ENCODE measurements at regions not wholly inside any gene's neighbourhood (a gene's known extent, or its start where the extent isn't known, plus 50 kb on each side); places are given as distances from the start of the nearest gene placed in this dataset.

- Histone ChIP-seq H3K4me2 (ENCODE audit: control insufficient read depth, extremely low read depth, insufficient read depth, low read depth, low read length) (no peak overlapping the region), H3K9me3 (ENCODE audit: control insufficient read depth, low read depth, low read length) (no peaks in the 10 kb centered on the region), H3K9me1 (ENCODE audit: control insufficient read depth, extremely low read depth, insufficient read depth, low read length) (no peaks in the 10 kb centered on the region), H4K20me1 (ENCODE audit: control insufficient read depth, extremely low read depth, insufficient read depth, low read length) (no peaks in the 10 kb centered on the region), H3K4me3 (ENCODE audit: control insufficient read depth in 2 of 3, extremely low read depth in 1 of 3, insufficient read depth in 2 of 3, low read depth in 1 of 3, low read length in 3 of 3) (no peak overlapping the region), H3K9ac (ENCODE audit: control insufficient read depth, extremely low read depth, insufficient read depth, low read length) (no peak overlapping the region), H2AFZ (ENCODE audit: control insufficient read depth, low read length) (no peak overlapping the region), H3K4me1 (ENCODE audit: control insufficient read depth, extremely low read depth, insufficient read depth, low read length) (no peaks in the 10 kb centered on the region), H3K27me3 (ENCODE audit: control insufficient read depth, extremely low read depth, insufficient read depth, low read length) (peaks cover 11% of the 10 kb centered on the region), H3K36me3 (ENCODE audit: control insufficient read depth in 2 of 2, extremely low read depth in 1 of 2, insufficient read depth in 2 of 2, low read length in 2 of 2) (no peaks in the 10 kb centered on the region), H3K79me2 (ENCODE audit: control insufficient read depth, insufficient read depth, low read length) (no peaks in the 10 kb centered on the region), H3K27ac (ENCODE audit: control insufficient read depth, insufficient read depth, low read length) (no peak overlapping the region)
- TF ChIP-seq EZH2 (IDR thresholded peaks at IDR 0.05; ENCODE audit: low read length) (no peak), CTCF (optimal IDR thresholded peaks at IDR 0.05 in 1 of 3, IDR thresholded peaks at IDR 0.05 in 1 of 3, conservative IDR thresholded peaks at IDR 0.05 in 1 of 3; ENCODE audit: extremely low read depth in 1 of 3, insufficient read depth in 2 of 3, low read length in 3 of 3) (no peak)
- dilution Hi-C loops (cut with MboI; ENCODE audit: extremely low pct_ligation_motif_present, low sequenced_read_pairs): no loop called here
- no peak for FAIRE-seq
- no peak for DNase-seq (ENCODE audit: low read depth, low spot score)
Observed at GRCh38 chr5:77832166-77832770, 56.1 kb upstream of the TBCA start.

GRCh38 chr5:77828445-77828844, 52.3 kb upstream of the TBCA start:
- no peak overlapping the region for H3K27ac ChIP-seq (ENCODE audit: control insufficient read depth, insufficient read depth, low read length)
- H3K4me3 ChIP-seq (ENCODE audit: control insufficient read depth in 2 of 3, extremely low read depth in 1 of 3, insufficient read depth in 2 of 3, low read depth in 1 of 3, low read length in 3 of 3): no peak overlapping the region
- H3K4me1 ChIP-seq (ENCODE audit: control insufficient read depth, extremely low read depth, insufficient read depth, low read length): no peaks in the 10 kb centered on the region
- dilution Hi-C loops (cut with MboI; ENCODE audit: extremely low pct_ligation_motif_present, low sequenced_read_pairs): no loop called here
- no peaks in the 10 kb centered on the region for H3K79me2 ChIP-seq (ENCODE audit: control insufficient read depth, insufficient read depth, low read length)
- no peak overlapping the region for H3K9ac ChIP-seq (ENCODE audit: control insufficient read depth, extremely low read depth, insufficient read depth, low read length)
- FAIRE-seq (no peak), DNase-seq (ENCODE audit: low read depth, low spot score) (no peak)
- peaks cover 13% of the 10 kb centered on the region for H3K27me3 ChIP-seq (ENCODE audit: control insufficient read depth, extremely low read depth, insufficient read depth, low read length)
- no peaks in the 10 kb centered on the region for H3K36me3 ChIP-seq (ENCODE audit: control insufficient read depth in 2 of 2, extremely low read depth in 1 of 2, insufficient read depth in 2 of 2, low read length in 2 of 2)
- H3K9me1 ChIP-seq (ENCODE audit: control insufficient read depth, extremely low read depth, insufficient read depth, low read length): no peaks in the 10 kb centered on the region
- TF ChIP-seq EZH2 (IDR thresholded peaks at IDR 0.05; ENCODE audit: low read length): no peak
- peak in 1 of 3 experiments; percentile 3 for TF ChIP-seq CTCF (optimal IDR thresholded peaks at IDR 0.05 in 1 of 3, IDR thresholded peaks at IDR 0.05 in 1 of 3, conservative IDR thresholded peaks at IDR 0.05 in 1 of 3; ENCODE audit: extremely low read depth in 1 of 3, insufficient read depth in 2 of 3, low read length in 3 of 3)
- no peak overlapping the region for H2AFZ ChIP-seq (ENCODE audit: control insufficient read depth, low read length)
- no peaks in the 10 kb centered on the region for H3K9me3 ChIP-seq (ENCODE audit: control insufficient read depth, low read depth, low read length)
- H3K4me2 ChIP-seq (ENCODE audit: control insufficient read depth, extremely low read depth, insufficient read depth, low read depth, low read length): no peak overlapping the region
- H4K20me1 ChIP-seq (ENCODE audit: control insufficient read depth, extremely low read depth, insufficient read depth, low read length): no peaks in the 10 kb centered on the region

Measured in keratinocyte (primary cell).